ENCODE measurements at regions not wholly inside any gene's neighbourhood (a gene's known extent, or its start where the extent isn't known, plus 50 kb on each side); places are given as distances from the start of the nearest gene placed in this dataset.
"Not testable (repeated sequence)": the region's sequence is repeated elsewhere in the genome, so short reads cannot be mapped to it uniquely, and the experiment has no call there.

GRCh38 chr16:29293545-29293944 is 113.0 kb downstream of the NPIPB11 start:
- ATAC-seq; H3K27me3 ChIP-seq (ENCODE audit: control insufficient read depth, insufficient read depth); H3K4me1 ChIP-seq (ENCODE audit: control insufficient read depth, insufficient read depth, low read length); H3K9me3 ChIP-seq (ENCODE audit: control insufficient read depth, low read length); H3K4me3 ChIP-seq (ENCODE audit: low read length); intact Hi-C loops (cut with DNase I): not testable (repeated sequence)
- peak in 2 of 3 donors; percentile 26 to 41 for DNase-seq
- WGBS: 76% methylated on average over 7 of the region's 9 CpGs
- H3K27ac ChIP-seq (ENCODE audit: low read length): peak overlapping the region; percentile 75

- H3K4me1 ChIP-seq (ENCODE audit: control insufficient read depth, insufficient read depth, low read length); H3K9me3 ChIP-seq (ENCODE audit: control insufficient read depth, low read length); H3K27me3 ChIP-seq (ENCODE audit: control insufficient read depth, insufficient read depth); intact Hi-C loops (cut with DNase I); H3K4me3 ChIP-seq (ENCODE audit: low read length): not testable (repeated sequence)
- peak overlapping the region; percentile 75 for H3K27ac ChIP-seq (ENCODE audit: low read length)
- ATAC-seq: peak; percentile 6 to 13
- DNase-seq: peak; percentile 48 to 83 (median 66)
- 56% methylated on average over 22 of the region's 24 CpGs for WGBS
Observed at GRCh38 chr16:29292952-29293471, 113.5 kb downstream of the NPIPB11 start.

- intact Hi-C loops (cut with DNase I); H3K4me1 ChIP-seq (ENCODE audit: control insufficient read depth, insufficient read depth, low read length); H3K9me3 ChIP-seq (ENCODE audit: control insufficient read depth, low read length); H3K4me3 ChIP-seq (ENCODE audit: low read length); H3K27me3 ChIP-seq (ENCODE audit: control insufficient read depth, insufficient read depth): not testable (repeated sequence)
- 69% methylated on average over 27 of the region's 30 CpGs for WGBS
- peak; percentile 1 to 2 for ATAC-seq
- peak; percentile 29 to 70 (median 65) for DNase-seq
- H3K27ac ChIP-seq (ENCODE audit: low read length): peak overlapping the region; percentile 64
Observed at GRCh38 chr16:29291329-29292271, 114.9 kb downstream of the NPIPB11 start.

GRCh38 chr16:29290631-29291247 is 115.8 kb downstream of the NPIPB11 start:
- H3K9me3 ChIP-seq (ENCODE audit: control insufficient read depth, low read length): no peaks in the 10 kb centered on the region
- ATAC-seq: peak; percentile 87 to 90
- H3K27ac ChIP-seq (ENCODE audit: low read length): peak overlapping the region; percentile 19
- peaks cover 5% of the 10 kb centered on the region for H3K4me1 ChIP-seq (ENCODE audit: control insufficient read depth, insufficient read depth, low read length)
- intact Hi-C loops (cut with DNase I): no loop called here
- DNase-seq: peak; percentile 98
- 12% methylated on average over 19 of the region's 24 CpGs for WGBS
- no peaks in the 10 kb centered on the region for H3K27me3 ChIP-seq (ENCODE audit: control insufficient read depth, insufficient read depth)
- H3K4me3 ChIP-seq (ENCODE audit: low read length): no peak overlapping the region

GRCh38 chr16:29289516-29290239 is 116.8 kb downstream of the NPIPB11 start:
- H3K4me1 ChIP-seq (ENCODE audit: control insufficient read depth, insufficient read depth, low read length); intact Hi-C loops (cut with DNase I); H3K27me3 ChIP-seq (ENCODE audit: control insufficient read depth, insufficient read depth); H3K27ac ChIP-seq (ENCODE audit: low read length); H3K4me3 ChIP-seq (ENCODE audit: low read length); H3K9me3 ChIP-seq (ENCODE audit: control insufficient read depth, low read length): not testable (repeated sequence)
- 78% methylated on average over 12 of the region's 13 CpGs for WGBS
- DNase-seq (peak; percentile 16 to 68 (median 61)), ATAC-seq (peak in 1 of 2 donors; percentile 0)

GRCh38 chr16:29288711-29289474 is 117.6 kb downstream of the NPIPB11 start:
- WGBS: 72% methylated on average over 29 of the region's 29 CpGs
- ATAC-seq; H3K4me1 ChIP-seq (ENCODE audit: control insufficient read depth, insufficient read depth, low read length); H3K9me3 ChIP-seq (ENCODE audit: control insufficient read depth, low read length); H3K27me3 ChIP-seq (ENCODE audit: control insufficient read depth, insufficient read depth); intact Hi-C loops (cut with DNase I); H3K4me3 ChIP-seq (ENCODE audit: low read length): not testable (repeated sequence)
- H3K27ac ChIP-seq (ENCODE audit: low read length): peak overlapping the region; percentile 54
- DNase-seq: peak; percentile 14 to 74 (median 71)

- intact Hi-C loops (cut with DNase I); H3K4me3 ChIP-seq (ENCODE audit: low read length); H3K9me3 ChIP-seq (ENCODE audit: control insufficient read depth, low read length); H3K27me3 ChIP-seq (ENCODE audit: control insufficient read depth, insufficient read depth); H3K4me1 ChIP-seq (ENCODE audit: control insufficient read depth, insufficient read depth, low read length): not testable (repeated sequence)
- ATAC-seq (peak in 1 of 2 donors; percentile 36), DNase-seq (peak in 2 of 3 donors; percentile 82 to 83)
- 53% methylated on average over 14 of the region's 14 CpGs for WGBS
- peak overlapping the region; percentile 54 for H3K27ac ChIP-seq (ENCODE audit: low read length)
Observed at GRCh38 chr16:29287871-29288535, 118.5 kb downstream of the NPIPB11 start.

GRCh38 chr16:29287246-29287645 is 119.3 kb downstream of the NPIPB11 start:
- H3K4me3 ChIP-seq (ENCODE audit: low read length); H3K4me1 ChIP-seq (ENCODE audit: control insufficient read depth, insufficient read depth, low read length); ATAC-seq; H3K27ac ChIP-seq (ENCODE audit: low read length); H3K27me3 ChIP-seq (ENCODE audit: control insufficient read depth, insufficient read depth); H3K9me3 ChIP-seq (ENCODE audit: control insufficient read depth, low read length); intact Hi-C loops (cut with DNase I): not testable (repeated sequence)
- 93% methylated on average over 2 of the region's 5 CpGs for WGBS
- DNase-seq: peak in 2 of 3 donors; percentile 49 to 58

GRCh38 chr16:29286796-29287195 is 119.7 kb downstream of the NPIPB11 start:
- H3K9me3 ChIP-seq (ENCODE audit: control insufficient read depth, low read length); ATAC-seq; H3K27ac ChIP-seq (ENCODE audit: low read length); H3K27me3 ChIP-seq (ENCODE audit: control insufficient read depth, insufficient read depth); H3K4me1 ChIP-seq (ENCODE audit: control insufficient read depth, insufficient read depth, low read length); H3K4me3 ChIP-seq (ENCODE audit: low read length); intact Hi-C loops (cut with DNase I): not testable (repeated sequence)
- 91% methylated on average over 17 of the region's 19 CpGs for WGBS
- DNase-seq: peak in 1 of 3 donors; percentile 36

GRCh38 chr16:29286161-29286560 is 120.3 kb downstream of the NPIPB11 start:
- intact Hi-C loops (cut with DNase I); H3K4me1 ChIP-seq (ENCODE audit: control insufficient read depth, insufficient read depth, low read length); H3K27me3 ChIP-seq (ENCODE audit: control insufficient read depth, insufficient read depth); ATAC-seq; H3K9me3 ChIP-seq (ENCODE audit: control insufficient read depth, low read length); H3K27ac ChIP-seq (ENCODE audit: low read length); H3K4me3 ChIP-seq (ENCODE audit: low read length): not testable (repeated sequence)
- DNase-seq: peak in 1 of 3 donors; percentile 51
- WGBS: 81% methylated on average over 15 of the region's 15 CpGs

Measured in right cardiac atrium (tissue), 5 donors.